K562 (cell line): ENCODE measurements at regions not wholly inside any gene's neighbourhood (a gene's known extent, or its start where the extent isn't known, plus 50 kb on each side); places are given as distances from the start of the nearest gene placed in this dataset.

ENCODE experiments used
- COPS2 ChIP-seq: fragments of 450-650 bp; conservative IDR thresholded peaks from 2 replicates; pipeline ENCODE4 v1.6.1; 2016; ENCODE audit warnings: mild to moderate bottlenecking, moderate library complexity
- DIDO1 ChIP-seq: fragments of 450-650 bp; IDR thresholded peaks from 2 replicates; pipeline ENCODE4 v1.6.1; 2016; ENCODE audit warnings: low read depth, missing biosample characterization, missing genetic modification characterization
- HDAC2 ChIP-seq: fragments of 450-650 bp; IDR thresholded peaks from 2 replicates; pipeline ENCODE4 v1.6.1; 2016; ENCODE audit warnings: mild to moderate bottlenecking
- KLF16 ChIP-seq: IDR thresholded peaks from 2 replicates; pipeline ENCODE4 v1.6.1; 2016; ENCODE audit warnings: antibody characterized with exemption
- SAFB2 ChIP-seq: fragments of 200-400 bp; formaldehyde crosslinking; IDR thresholded peaks from 2 replicates; pipeline ENCODE4 v1.6.1; 2018; ENCODE audit warnings: borderline replicate concordance, low read length, low read depth, moderate library complexity; ENCODE audit not compliant: severe bottlenecking
- TCFL5 ChIP-seq: fragments of 250-450 bp; sonication (Bioruptor Pico); conservative IDR thresholded peaks from 2 replicates; pipeline ENCODE4 v1.6.1; 2021; ENCODE audit warnings: mild to moderate bottlenecking, moderate library complexity, matching md5 sums
- ZNF717 ChIP-seq: fragments of 250-450 bp; sonication (Bioruptor Pico); IDR thresholded peaks from 2 replicates; pipeline ENCODE4 v1.5.0; 2021
- ZNF77 ChIP-seq: fragments of 250-450 bp; sonication (Bioruptor Pico); IDR thresholded peaks from 2 replicates; pipeline ENCODE4 v1.5.0; 2020
- ZNF79 ChIP-seq: fragments of 250-450 bp; sonication (Bioruptor Pico); IDR thresholded peaks from 2 replicates; pipeline ENCODE4 v1.4.0; 2020; ENCODE audit warnings: low read depth, mild to moderate bottlenecking, moderate library complexity
- TF ChIP-seq, protein P1 (sequence below): fragments of 150-350 bp; conservative IDR thresholded peaks from 2 replicates; pipeline ENCODE4 v1.6.1; 2014; ENCODE audit warnings: low read length
- TF ChIP-seq, protein P2 (sequence below): fragments of 450-650 bp; IDR thresholded peaks from 2 replicates; pipeline ENCODE4 v1.6.1; 2016
- TF ChIP-seq, protein P3 (sequence below): sonication (generic); formaldehyde crosslinking; IDR thresholded peaks from 2 replicates; pipeline ENCODE4 v1.8.0; 2023; ENCODE audit warnings: mild to moderate bottlenecking, missing genetic modification reagents
- TF ChIP-seq, protein P4 (sequence below): sonication (generic); formaldehyde crosslinking; IDR thresholded peaks from 2 replicates; pipeline ENCODE4 v1.8.0; 2023; ENCODE audit warnings: mild to moderate bottlenecking, missing genetic modification reagents
- TF ChIP-seq, protein P5 (sequence below): fragments of 250-450 bp; sonication (Bioruptor Pico); IDR thresholded peaks from 2 replicates; pipeline ENCODE4 v1.4.0; 2020

DNA sequence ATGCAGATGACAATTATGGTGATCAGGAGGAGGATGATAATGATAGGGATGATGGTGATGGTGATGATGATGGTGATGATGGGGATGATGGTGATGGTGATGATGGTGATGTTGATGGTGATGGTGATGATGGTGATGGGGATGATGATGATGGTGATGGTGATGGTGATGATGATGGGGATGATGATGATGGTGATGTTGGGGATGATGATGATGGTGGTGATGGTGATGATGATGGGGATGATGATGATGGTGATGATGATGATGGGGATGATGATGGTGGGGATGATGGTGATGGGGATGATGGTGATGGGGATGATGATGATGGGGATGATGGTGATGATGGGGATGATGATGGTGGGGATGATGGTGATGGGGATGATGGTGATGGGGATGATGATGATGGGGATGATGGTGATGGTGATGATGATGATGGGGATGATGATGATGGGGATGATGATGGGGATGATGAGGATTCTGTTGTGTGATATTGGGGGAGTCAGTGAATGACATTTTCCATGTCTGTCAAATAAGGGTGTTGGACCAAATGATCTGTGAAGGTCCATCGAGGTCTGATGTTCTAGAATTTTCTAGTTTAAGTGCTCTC, 65.6 kb upstream of the RPL11 start (continued):
- TF ChIP-seq, protein P1, sequence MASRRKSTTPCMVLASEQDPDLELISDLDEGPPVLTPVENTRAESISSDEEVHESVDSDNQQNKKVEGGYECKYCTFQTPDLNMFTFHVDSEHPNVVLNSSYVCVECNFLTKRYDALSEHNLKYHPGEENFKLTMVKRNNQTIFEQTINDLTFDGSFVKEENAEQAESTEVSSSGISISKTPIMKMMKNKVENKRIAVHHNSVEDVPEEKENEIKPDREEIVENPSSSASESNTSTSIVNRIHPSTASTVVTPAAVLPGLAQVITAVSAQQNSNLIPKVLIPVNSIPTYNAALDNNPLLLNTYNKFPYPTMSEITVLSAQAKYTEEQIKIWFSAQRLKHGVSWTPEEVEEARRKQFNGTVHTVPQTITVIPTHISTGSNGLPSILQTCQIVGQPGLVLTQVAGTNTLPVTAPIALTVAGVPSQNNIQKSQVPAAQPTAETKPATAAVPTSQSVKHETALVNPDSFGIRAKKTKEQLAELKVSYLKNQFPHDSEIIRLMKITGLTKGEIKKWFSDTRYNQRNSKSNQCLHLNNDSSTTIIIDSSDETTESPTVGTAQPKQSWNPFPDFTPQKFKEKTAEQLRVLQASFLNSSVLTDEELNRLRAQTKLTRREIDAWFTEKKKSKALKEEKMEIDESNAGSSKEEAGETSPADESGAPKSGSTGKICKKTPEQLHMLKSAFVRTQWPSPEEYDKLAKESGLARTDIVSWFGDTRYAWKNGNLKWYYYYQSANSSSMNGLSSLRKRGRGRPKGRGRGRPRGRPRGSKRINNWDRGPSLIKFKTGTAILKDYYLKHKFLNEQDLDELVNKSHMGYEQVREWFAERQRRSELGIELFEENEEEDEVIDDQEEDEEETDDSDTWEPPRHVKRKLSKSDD: no peak
- TF ChIP-seq KLF16 (no peak), COPS2 (no peak), DIDO1 (tag) (no peak), ZNF79 (CRISPR knock-in tag) (no peak), ZNF77 (CRISPR knock-in tag) (no peak), TCFL5 (CRISPR knock-in tag) (no peak), SAFB2 (no peak), HDAC2 (peak; percentile 91), ZNF717 (CRISPR knock-in tag) (no peak)
- TF ChIP-seq, protein P2, sequence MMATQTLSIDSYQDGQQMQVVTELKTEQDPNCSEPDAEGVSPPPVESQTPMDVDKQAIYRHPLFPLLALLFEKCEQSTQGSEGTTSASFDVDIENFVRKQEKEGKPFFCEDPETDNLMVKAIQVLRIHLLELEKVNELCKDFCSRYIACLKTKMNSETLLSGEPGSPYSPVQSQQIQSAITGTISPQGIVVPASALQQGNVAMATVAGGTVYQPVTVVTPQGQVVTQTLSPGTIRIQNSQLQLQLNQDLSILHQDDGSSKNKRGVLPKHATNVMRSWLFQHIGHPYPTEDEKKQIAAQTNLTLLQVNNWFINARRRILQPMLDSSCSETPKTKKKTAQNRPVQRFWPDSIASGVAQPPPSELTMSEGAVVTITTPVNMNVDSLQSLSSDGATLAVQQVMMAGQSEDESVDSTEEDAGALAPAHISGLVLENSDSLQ: peak; percentile 19; the same call in 1 of the 2 replicates
- TF ChIP-seq, protein P3, sequence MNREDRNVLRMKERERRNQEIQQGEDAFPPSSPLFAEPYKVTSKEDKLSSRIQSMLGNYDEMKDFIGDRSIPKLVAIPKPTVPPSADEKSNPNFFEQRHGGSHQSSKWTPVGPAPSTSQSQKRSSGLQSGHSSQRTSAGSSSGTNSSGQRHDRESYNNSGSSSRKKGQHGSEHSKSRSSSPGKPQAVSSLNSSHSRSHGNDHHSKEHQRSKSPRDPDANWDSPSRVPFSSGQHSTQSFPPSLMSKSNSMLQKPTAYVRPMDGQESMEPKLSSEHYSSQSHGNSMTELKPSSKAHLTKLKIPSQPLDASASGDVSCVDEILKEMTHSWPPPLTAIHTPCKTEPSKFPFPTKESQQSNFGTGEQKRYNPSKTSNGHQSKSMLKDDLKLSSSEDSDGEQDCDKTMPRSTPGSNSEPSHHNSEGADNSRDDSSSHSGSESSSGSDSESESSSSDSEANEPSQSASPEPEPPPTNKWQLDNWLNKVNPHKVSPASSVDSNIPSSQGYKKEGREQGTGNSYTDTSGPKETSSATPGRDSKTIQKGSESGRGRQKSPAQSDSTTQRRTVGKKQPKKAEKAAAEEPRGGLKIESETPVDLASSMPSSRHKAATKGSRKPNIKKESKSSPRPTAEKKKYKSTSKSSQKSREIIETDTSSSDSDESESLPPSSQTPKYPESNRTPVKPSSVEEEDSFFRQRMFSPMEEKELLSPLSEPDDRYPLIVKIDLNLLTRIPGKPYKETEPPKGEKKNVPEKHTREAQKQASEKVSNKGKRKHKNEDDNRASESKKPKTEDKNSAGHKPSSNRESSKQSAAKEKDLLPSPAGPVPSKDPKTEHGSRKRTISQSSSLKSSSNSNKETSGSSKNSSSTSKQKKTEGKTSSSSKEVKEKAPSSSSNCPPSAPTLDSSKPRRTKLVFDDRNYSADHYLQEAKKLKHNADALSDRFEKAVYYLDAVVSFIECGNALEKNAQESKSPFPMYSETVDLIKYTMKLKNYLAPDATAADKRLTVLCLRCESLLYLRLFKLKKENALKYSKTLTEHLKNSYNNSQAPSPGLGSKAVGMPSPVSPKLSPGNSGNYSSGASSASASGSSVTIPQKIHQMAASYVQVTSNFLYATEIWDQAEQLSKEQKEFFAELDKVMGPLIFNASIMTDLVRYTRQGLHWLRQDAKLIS (CRISPR knock-in tag): no peak
- TF ChIP-seq, protein P4, sequence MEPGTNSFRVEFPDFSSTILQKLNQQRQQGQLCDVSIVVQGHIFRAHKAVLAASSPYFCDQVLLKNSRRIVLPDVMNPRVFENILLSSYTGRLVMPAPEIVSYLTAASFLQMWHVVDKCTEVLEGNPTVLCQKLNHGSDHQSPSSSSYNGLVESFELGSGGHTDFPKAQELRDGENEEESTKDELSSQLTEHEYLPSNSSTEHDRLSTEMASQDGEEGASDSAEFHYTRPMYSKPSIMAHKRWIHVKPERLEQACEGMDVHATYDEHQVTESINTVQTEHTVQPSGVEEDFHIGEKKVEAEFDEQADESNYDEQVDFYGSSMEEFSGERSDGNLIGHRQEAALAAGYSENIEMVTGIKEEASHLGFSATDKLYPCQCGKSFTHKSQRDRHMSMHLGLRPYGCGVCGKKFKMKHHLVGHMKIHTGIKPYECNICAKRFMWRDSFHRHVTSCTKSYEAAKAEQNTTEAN (CRISPR knock-in tag): no peak
- TF ChIP-seq, protein P5, sequence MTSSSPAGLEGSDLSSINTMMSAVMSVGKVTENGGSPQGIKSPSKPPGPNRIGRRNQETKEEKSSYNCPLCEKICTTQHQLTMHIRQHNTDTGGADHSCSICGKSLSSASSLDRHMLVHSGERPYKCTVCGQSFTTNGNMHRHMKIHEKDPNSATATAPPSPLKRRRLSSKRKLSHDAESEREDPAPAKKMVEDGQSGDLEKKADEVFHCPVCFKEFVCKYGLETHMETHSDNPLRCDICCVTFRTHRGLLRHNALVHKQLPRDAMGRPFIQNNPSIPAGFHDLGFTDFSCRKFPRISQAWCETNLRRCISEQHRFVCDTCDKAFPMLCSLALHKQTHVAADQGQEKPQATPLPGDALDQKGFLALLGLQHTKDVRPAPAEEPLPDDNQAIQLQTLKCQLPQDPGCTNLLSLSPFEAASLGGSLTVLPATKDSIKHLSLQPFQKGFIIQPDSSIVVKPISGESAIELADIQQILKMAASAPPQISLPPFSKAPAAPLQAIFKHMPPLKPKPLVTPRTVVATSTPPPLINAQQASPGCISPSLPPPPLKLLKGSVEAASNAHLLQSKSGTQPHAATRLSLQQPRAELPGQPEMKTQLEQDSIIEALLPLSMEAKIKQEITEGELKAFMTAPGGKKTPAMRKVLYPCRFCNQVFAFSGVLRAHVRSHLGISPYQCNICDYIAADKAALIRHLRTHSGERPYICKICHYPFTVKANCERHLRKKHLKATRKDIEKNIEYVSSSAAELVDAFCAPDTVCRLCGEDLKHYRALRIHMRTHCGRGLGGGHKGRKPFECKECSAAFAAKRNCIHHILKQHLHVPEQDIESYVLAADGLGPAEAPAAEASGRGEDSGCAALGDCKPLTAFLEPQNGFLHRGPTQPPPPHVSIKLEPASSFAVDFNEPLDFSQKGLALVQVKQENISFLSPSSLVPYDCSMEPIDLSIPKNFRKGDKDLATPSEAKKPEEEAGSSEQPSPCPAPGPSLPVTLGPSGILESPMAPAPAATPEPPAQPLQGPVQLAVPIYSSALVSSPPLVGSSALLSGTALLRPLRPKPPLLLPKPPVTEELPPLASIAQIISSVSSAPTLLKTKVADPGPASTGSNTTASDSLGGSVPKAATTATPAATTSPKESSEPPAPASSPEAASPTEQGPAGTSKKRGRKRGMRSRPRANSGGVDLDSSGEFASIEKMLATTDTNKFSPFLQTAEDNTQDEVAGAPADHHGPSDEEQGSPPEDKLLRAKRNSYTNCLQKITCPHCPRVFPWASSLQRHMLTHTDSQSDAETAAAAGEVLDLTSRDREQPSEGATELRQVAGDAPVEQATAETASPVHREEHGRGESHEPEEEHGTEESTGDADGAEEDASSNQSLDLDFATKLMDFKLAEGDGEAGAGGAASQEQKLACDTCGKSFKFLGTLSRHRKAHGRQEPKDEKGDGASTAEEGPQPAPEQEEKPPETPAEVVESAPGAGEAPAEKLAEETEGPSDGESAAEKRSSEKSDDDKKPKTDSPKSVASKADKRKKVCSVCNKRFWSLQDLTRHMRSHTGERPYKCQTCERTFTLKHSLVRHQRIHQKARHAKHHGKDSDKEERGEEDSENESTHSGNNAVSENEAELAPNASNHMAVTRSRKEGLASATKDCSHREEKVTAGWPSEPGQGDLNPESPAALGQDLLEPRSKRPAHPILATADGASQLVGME: 0 out of 2 replicates have a peak, but pooled peaks have one; percentile 65
